ENCODE measurements at regions not wholly inside any gene's neighbourhood (a gene's known extent, or its start where the extent isn't known, plus 50 kb on each side); places are given as distances from the start of the nearest gene placed in this dataset.
"Not testable (repeated sequence)": the region's sequence is repeated elsewhere in the genome, so short reads cannot be mapped to it uniquely, and the experiment has no call there.

GRCh38 chr3:156051651-156052050, 68.7 kb upstream of the KCNAB1 start:
- no peak overlapping the region for H3K27ac ChIP-seq
- no peaks in the 10 kb centered on the region for H3K9me3 ChIP-seq
- TF ChIP-seq CTCF (IDR thresholded peaks at IDR 0.05), result no peak
- DNase-seq, result no peak
- no peak for ATAC-seq
- H3K4me1 ChIP-seq, result no peaks in the 10 kb centered on the region
- no peaks in the 10 kb centered on the region for H3K36me3 ChIP-seq
- intact Hi-C loops (cut with DNase I), result no loop called here
- no peaks in the 10 kb centered on the region for H3K27me3 ChIP-seq
- no peak overlapping the region for H3K4me3 ChIP-seq

GRCh38 chr3:156052115-156052514, 68.3 kb upstream of the KCNAB1 start:
- no peak for TF ChIP-seq CTCF (IDR thresholded peaks at IDR 0.05)
- Histone ChIP-seq H3K9me3 (no peaks in the 10 kb centered on the region), H3K4me3 (no peak overlapping the region), H3K36me3 (no peaks in the 10 kb centered on the region), H3K4me1 (no peaks in the 10 kb centered on the region), H3K27ac (no peak overlapping the region), H3K27me3 (no peaks in the 10 kb centered on the region)
- intact Hi-C loops (cut with DNase I), result no loop called here
- no peak for ATAC-seq
- DNase-seq, result no peak

- no peak for ATAC-seq
- Histone ChIP-seq H3K4me3 (no peak overlapping the region), H3K27me3 (no peaks in the 10 kb centered on the region), H3K27ac (no peak overlapping the region), H3K36me3 (no peaks in the 10 kb centered on the region), H3K9me3 (no peaks in the 10 kb centered on the region), H3K4me1 (no peaks in the 10 kb centered on the region)
- intact Hi-C loops (cut with DNase I), result no loop called here
- TF ChIP-seq CTCF (IDR thresholded peaks at IDR 0.05), result no peak
- DNase-seq, result no peak
These were observed 60.4 kb upstream of the KCNAB1 start for GRCh38 chr3:156059950-156060501.

- ATAC-seq; H3K27me3 ChIP-seq; intact Hi-C loops (cut with DNase I): not testable (repeated sequence)
These were observed 52.2 kb upstream of the KCNAB1 start for GRCh38 chr3:156068151-156068550.

GRCh38 chr3:156070028-156070427, 50.4 kb upstream of the KCNAB1 start:
- ATAC-seq (no peak), DNase-seq (no peak)

More at GRCh38 chr3:156068151-156068550, 52.2 kb upstream of the KCNAB1 start:
- H3K9me3 ChIP-seq, H3K36me3 ChIP-seq, H3K27ac ChIP-seq, H3K4me1 ChIP-seq, DNase-seq, H3K4me3 ChIP-seq: not testable (repeated sequence)

More at GRCh38 chr3:156070028-156070427, 50.4 kb upstream of the KCNAB1 start:
- Histone ChIP-seq H3K27me3 (no peaks in the 10 kb centered on the region), H3K4me1 (no peaks in the 10 kb centered on the region), H3K4me3 (no peak overlapping the region), H3K9me3 (no peaks in the 10 kb centered on the region), H3K36me3 (no peaks in the 10 kb centered on the region), H3K27ac (no peak overlapping the region)
- TF ChIP-seq CTCF (IDR thresholded peaks at IDR 0.05), result no peak
- intact Hi-C loops (cut with DNase I), result no loop called here
